Smooth muscle cell (in vitro differentiated cells): ENCODE measurements at regions not wholly inside any gene's neighbourhood (a gene's known extent, or its start where the extent isn't known, plus 50 kb on each side); places are given as distances from the start of the nearest gene placed in this dataset.

Experiments used
- DNase-seq: peaks from one replicate; lab custom pipeline; 2025; ENCODE audit not compliant: unreplicated experiment; lab: John Stamatoyannopoulos, UW
- H2AFZ ChIP-seq: fragments of 200-600 bp; sonication (generic); 2 replicates; pipeline ENCODE4 v1.6.0; 2016; ENCODE audit warnings: antibody characterized with exemption, low read depth, mild to moderate bottlenecking
- H3F3A ChIP-seq: fragments of 200-600 bp; sonication (generic); 2 replicates; pipeline ENCODE4 v1.6.0; 2017; ENCODE audit warnings: antibody characterized with exemption, low read depth
- H3K27ac ChIP-seq: fragments of 200-600 bp; sonication (generic); 2 replicates; pipeline ENCODE4 v1.5.1; 2016; ENCODE audit warnings: low read depth, mild to moderate bottlenecking
- H3K27me3 ChIP-seq: fragments of 200-600 bp; sonication (generic); 2 replicates; pipeline ENCODE4 v1.6.1; 2016; ENCODE audit warnings: low read depth, mild to moderate bottlenecking
- H3K36me3 ChIP-seq: fragments of 200-600 bp; sonication (generic); 2 replicates; pipeline ENCODE4 v1.5.1; 2016; ENCODE audit warnings: low read depth
- H3K4me1 ChIP-seq: fragments of 200-600 bp; sonication (generic); 2 replicates; pipeline ENCODE4 v1.5.1; 2016; ENCODE audit warnings: low read depth
- H3K4me2 ChIP-seq: fragments of 200-600 bp; sonication (generic); 2 replicates; pipeline ENCODE4 v1.6.0; 2016; ENCODE audit warnings: mild to moderate bottlenecking
- H3K4me3 ChIP-seq: fragments of 200-600 bp; sonication (generic); 2 replicates; pipeline ENCODE4 v1.5.1; 2016; ENCODE audit warnings: mild to moderate bottlenecking
- H3K79me2 ChIP-seq: fragments of 200-600 bp; sonication (generic); 2 replicates; pipeline ENCODE4 v1.6.0; 2016; ENCODE audit warnings: low read depth, mild to moderate bottlenecking
- H3K9ac ChIP-seq: fragments of 200-600 bp; sonication (generic); 2 replicates; pipeline ENCODE4 v1.6.0; 2016; ENCODE audit warnings: low read depth
- H3K9me3 ChIP-seq: fragments of 200-600 bp; sonication (generic); replicated peaks from 2 replicates; pipeline ENCODE4 v1.5.1; 2016; ENCODE audit warnings: low read depth
- H4K20me1 ChIP-seq: fragments of 200-600 bp; sonication (generic); 2 replicates; pipeline ENCODE4 v1.6.0; 2016; ENCODE audit warnings: low read depth
- WGBS: methylation state at CpG from one replicate; pipeline ENCODE4 v1.1.7; 2016; ENCODE audit warnings: low lambda C conversion rate; 5-methylcytosine and 5-hydroxymethylcytosine counted together
- TF ChIP-seq, protein P1 (sequence below): fragments of 200-600 bp; sonication (generic); IDR thresholded peaks from 2 replicates; pipeline ENCODE4 v1.5.1; 2017; ENCODE audit warnings: borderline replicate concordance, mild to moderate bottlenecking, antibody characterized with exemption; ENCODE audit not compliant: insufficient read depth, poor library complexity, severe bottlenecking

DNA sequence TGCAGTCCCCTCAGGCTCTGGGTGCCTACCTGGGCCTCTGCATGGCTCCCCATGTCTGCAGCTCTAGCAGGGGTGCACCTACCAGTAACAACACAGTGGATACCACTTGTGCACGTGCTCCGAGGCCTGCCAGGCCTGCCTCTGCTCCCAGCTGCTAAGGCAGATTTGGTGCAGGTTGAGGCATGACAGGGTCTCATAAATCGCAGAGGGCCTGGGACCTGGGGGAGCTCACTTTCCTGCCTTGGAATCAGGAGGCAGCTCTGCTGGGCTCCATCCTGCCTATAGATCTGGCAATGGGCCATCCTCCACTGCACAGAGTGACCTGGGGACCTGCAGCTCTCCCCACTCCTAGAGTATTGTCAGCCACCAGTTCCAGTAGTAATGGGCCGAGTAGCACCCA lies 121.9 kb upstream of the CXCL14 start:
- H2AFZ ChIP-seq = no peak overlapping the region

DNA sequence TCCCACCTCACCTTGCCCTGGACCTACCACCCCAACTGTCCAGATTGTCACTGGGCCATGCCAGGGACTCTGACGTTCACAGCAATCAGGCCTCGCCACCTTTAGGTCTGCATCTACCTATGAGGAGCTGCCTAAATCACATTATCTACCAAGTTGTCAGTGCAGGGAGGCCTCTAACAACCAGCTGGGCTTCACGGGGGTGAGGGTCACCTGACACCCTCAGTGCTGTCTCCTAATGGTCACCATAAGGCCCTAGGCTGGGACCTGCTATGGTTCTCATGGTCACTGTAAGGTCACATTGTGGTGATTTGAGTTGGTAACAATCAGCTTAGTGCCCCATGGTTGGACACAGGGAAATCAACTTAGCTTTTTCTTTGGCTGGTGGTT lies 119.2 kb upstream of the CXCL14 start:
- no peaks in the 10 kb centered on the region for H3K9me3 ChIP-seq
- no peaks in the 10 kb centered on the region for H3F3A ChIP-seq
- TF ChIP-seq, protein P1, sequence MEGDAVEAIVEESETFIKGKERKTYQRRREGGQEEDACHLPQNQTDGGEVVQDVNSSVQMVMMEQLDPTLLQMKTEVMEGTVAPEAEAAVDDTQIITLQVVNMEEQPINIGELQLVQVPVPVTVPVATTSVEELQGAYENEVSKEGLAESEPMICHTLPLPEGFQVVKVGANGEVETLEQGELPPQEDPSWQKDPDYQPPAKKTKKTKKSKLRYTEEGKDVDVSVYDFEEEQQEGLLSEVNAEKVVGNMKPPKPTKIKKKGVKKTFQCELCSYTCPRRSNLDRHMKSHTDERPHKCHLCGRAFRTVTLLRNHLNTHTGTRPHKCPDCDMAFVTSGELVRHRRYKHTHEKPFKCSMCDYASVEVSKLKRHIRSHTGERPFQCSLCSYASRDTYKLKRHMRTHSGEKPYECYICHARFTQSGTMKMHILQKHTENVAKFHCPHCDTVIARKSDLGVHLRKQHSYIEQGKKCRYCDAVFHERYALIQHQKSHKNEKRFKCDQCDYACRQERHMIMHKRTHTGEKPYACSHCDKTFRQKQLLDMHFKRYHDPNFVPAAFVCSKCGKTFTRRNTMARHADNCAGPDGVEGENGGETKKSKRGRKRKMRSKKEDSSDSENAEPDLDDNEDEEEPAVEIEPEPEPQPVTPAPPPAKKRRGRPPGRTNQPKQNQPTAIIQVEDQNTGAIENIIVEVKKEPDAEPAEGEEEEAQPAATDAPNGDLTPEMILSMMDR = no peak
- no peak overlapping the region for H3K27ac ChIP-seq
- H3K79me2 ChIP-seq = no peaks in the 10 kb centered on the region
- no peaks in the 10 kb centered on the region for H4K20me1 ChIP-seq
- H2AFZ ChIP-seq = no peak overlapping the region
- no peak overlapping the region for H3K4me3 ChIP-seq
- no peak overlapping the region for H3K4me2 ChIP-seq
- whole genome bisulfite sequencing = 90% methylated on average over 3 of the region's 3 CpGs
- no peaks in the 10 kb centered on the region for H3K27me3 ChIP-seq
- H3K9ac ChIP-seq = no peak overlapping the region
- H3K36me3 ChIP-seq = no peaks in the 10 kb centered on the region
- no peak for DNase-seq
- peaks cover 4% of the 10 kb centered on the region for H3K4me1 ChIP-seq

More for the DNA sequence above, 121.9 kb upstream of the CXCL14 start:
- no peaks in the 10 kb centered on the region for H3K36me3 ChIP-seq
- no peaks in the 10 kb centered on the region for H4K20me1 ChIP-seq
- no peaks in the 10 kb centered on the region for H3K9me3 ChIP-seq
- H3K27me3 ChIP-seq = no peaks in the 10 kb centered on the region
- H3K4me1 ChIP-seq = peaks cover 12% of the 10 kb centered on the region
- peaks cover 9% of the 10 kb centered on the region for H3F3A ChIP-seq
- H3K9ac ChIP-seq = no peak overlapping the region
- no peaks in the 10 kb centered on the region for H3K79me2 ChIP-seq
- no peak overlapping the region for H3K4me3 ChIP-seq
- no peak overlapping the region for H3K27ac ChIP-seq
- DNase-seq = no peak
- no peak overlapping the region for H3K4me2 ChIP-seq
- TF ChIP-seq, protein P1 = no peak
- 93% methylated on average over 4 of the region's 4 CpGs for WGBS

DNA sequence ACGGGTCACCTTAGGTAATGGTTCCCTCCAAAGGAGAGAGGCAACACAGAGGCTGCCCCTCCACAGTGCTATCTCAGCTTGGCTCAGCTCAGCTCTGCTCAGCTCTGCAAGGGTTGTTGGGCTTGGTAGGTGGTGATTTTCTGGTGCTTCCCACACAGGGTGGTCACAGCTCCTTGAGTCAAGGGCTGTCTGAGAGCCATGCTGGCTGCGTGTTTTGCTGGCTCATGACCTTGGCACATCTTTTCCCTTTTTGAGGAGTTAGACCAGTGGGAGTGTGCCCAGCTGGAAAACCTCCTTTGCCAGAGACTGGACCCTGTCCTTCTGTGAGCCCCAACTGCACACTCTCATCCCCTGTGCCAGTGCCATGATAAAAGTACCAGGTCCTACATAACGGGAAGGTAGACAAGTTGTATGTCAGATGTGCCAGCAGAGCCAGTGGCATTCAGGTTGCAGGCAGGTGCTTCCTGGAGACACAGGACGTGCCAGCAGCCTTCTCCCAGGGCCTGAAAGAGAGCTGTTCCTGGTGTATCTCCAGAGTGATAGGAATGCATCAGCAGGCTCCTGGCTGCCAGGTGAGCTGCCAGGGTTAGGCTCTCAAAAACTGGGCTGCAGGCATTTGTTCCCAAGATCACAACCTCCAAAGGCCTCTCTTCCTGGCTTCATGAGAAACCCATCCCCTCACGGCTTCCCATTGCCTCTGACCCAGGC lies 118.6 kb upstream of the CXCL14 start:
- H3K9me3 ChIP-seq = no peaks in the 10 kb centered on the region
- H3K27ac ChIP-seq = no peak overlapping the region
- H3K79me2 ChIP-seq = no peaks in the 10 kb centered on the region
- H3K4me2 ChIP-seq = no peak overlapping the region
- H3K27me3 ChIP-seq = no peaks in the 10 kb centered on the region
- no peak overlapping the region for H3K4me3 ChIP-seq
- H3K36me3 ChIP-seq = no peaks in the 10 kb centered on the region
- TF ChIP-seq, protein P1 = no peak
- H4K20me1 ChIP-seq = no peaks in the 10 kb centered on the region
- no peak overlapping the region for H3K9ac ChIP-seq
- H3F3A ChIP-seq = no peaks in the 10 kb centered on the region
- 91% methylated on average over 5 of the region's 5 CpGs for WGBS
- DNase-seq = no peak
- H3K4me1 ChIP-seq = peaks cover 3% of the 10 kb centered on the region
- no peak overlapping the region for H2AFZ ChIP-seq

DNA sequence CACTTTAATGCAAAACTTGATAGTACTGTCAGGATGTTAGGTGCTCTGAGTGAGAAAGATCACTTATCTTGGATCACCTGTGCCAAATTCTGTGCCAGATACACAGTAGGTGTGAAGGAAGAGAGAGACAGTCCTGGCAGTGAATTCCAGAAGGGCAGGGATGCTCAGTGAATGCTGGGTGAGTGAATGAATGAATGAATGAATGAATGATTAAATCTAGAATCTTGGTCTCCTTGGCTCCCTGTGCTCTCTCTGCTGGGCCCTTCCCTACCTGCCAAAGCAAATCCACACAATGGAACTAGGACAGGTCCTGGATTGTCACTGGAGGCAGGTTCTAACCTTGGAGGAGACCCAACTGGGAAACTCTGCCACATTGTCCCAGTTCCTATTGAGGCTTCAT lies 117.5 kb upstream of the CXCL14 start:
- Histone ChIP-seq H3K4me3 (no peak overlapping the region), H3K27me3 (no peaks in the 10 kb centered on the region), H3K9me3 (no peaks in the 10 kb centered on the region), H3K36me3 (no peaks in the 10 kb centered on the region), H4K20me1 (no peaks in the 10 kb centered on the region), H3K4me1 (peaks cover 3% of the 10 kb centered on the region), H3K9ac (no peak overlapping the region), H3K4me2 (no peak overlapping the region), H3K27ac (no peak overlapping the region), H2AFZ (no peak overlapping the region), H3K79me2 (no peaks in the 10 kb centered on the region), H3F3A (no peaks in the 10 kb centered on the region)
- TF ChIP-seq, protein P1 = no peak
- no peak for DNase-seq
